ENCODE measurements at regions not wholly inside any gene's neighbourhood (a gene's known extent, or its start where the extent isn't known, plus 50 kb on each side); places are given as distances from the start of the nearest gene placed in this dataset.
"Not testable (repeated sequence)": the region's sequence is repeated elsewhere in the genome, so short reads cannot be mapped to it uniquely, and the experiment has no call there.

- ChIA-PET POLR2A (no interaction called here), CTCF (ENCODE audit: low intra/inter-chr PET ratio, low total read pairs) (no interaction called here)
- H3K9ac ChIP-seq (ENCODE audit: insufficient read depth, low read depth, low read length) = no peak overlapping the region
- H3K4me1 ChIP-seq (ENCODE audit: insufficient read depth, low read length) = peaks cover 14% of the 10 kb centered on the region
- ATAC-seq (no peak), FAIRE-seq (no peak), DNase-seq (ENCODE audit: low spot score) (no peak)
- no peak overlapping the region for H3K27ac ChIP-seq (ENCODE audit: extremely low read length, insufficient read depth, low read length)
- H2AFZ ChIP-seq (ENCODE audit: low read length) = no peak overlapping the region
- no peaks in the 10 kb centered on the region for H3K79me2 ChIP-seq (ENCODE audit: insufficient read depth, low read length)
- no peaks in the 10 kb centered on the region for H4K20me1 ChIP-seq (ENCODE audit: insufficient read depth, low read length)
- intact Hi-C loops (cut with micrococcal nuclease; ENCODE audit: unreplicated experiment) (no loop called here), in situ Hi-C loops (cut with HindIII; ENCODE audit: extremely low pct_ligation_motif_present, low pct_unique_long_range_greater_than_20kb) (no loop called here)
- no peak overlapping the region for H3K4me3 ChIP-seq (replicated peaks in 1 of 3; ENCODE audit: insufficient read depth in 1 of 3, low read depth in 2 of 3, low read length in 3 of 3)
- H3K4me2 ChIP-seq (ENCODE audit: low read depth, low read length) = no peak overlapping the region
- no peaks in the 10 kb centered on the region for H3K36me3 ChIP-seq (replicated peaks in 1 of 2; ENCODE audit: control insufficient read depth in 1 of 2, insufficient read depth in 2 of 2, low read length in 2 of 2)
- TF ChIP-seq ATF2 (CRISPR knock-in tag; IDR thresholded peaks at IDR 0.05) (no peak), ARID2 (CRISPR knock-in tag; IDR thresholded peaks at IDR 0.05; ENCODE audit: borderline replicate concordance) (no peak), NKX3-1 (CRISPR knock-in tag; IDR thresholded peaks at IDR 0.05) (no peak), ZSCAN9 (CRISPR knock-in tag; IDR thresholded peaks at IDR 0.05; ENCODE audit: borderline replicate concordance) (no peak), NFKBIZ (CRISPR knock-in tag; IDR thresholded peaks at IDR 0.05) (no peak), TBL1XR1 (IDR thresholded peaks at IDR 0.05; ENCODE audit: borderline replicate concordance, low read length, partially characterized antibody) (no peak), FLYWCH1 (CRISPR knock-in tag; IDR thresholded peaks at IDR 0.05) (no peak), ZNF576 (CRISPR knock-in tag; IDR thresholded peaks at IDR 0.05) (no peak), DRAP1 (CRISPR knock-in tag; IDR thresholded peaks at IDR 0.05) (no peak), MAFG (CRISPR knock-in tag; IDR thresholded peaks at IDR 0.05) (no peak)
- H3K9me3 ChIP-seq (ENCODE audit: low read length) = no peaks in the 10 kb centered on the region
- WGBS (ENCODE audit: low lambda C conversion rate) = 49% methylated on average over 8 of the region's 8 CpGs
- H3K27me3 ChIP-seq (ENCODE audit: control insufficient read depth in 1 of 2, insufficient read depth in 2 of 2, low read length in 2 of 2) = peaks cover 0 to 8% of the 10 kb centered on the region in 2 experiments; a peak in 1 of 5 replicates
- BruUV-seq (replicated peaks) = no TSS peak
Observed at GRCh38 chr22:23473901-23474300, 106.2 kb downstream of the IGLL1 start.

- H3K9me3 ChIP-seq (ENCODE audit: low read length); FAIRE-seq; H3K36me3 ChIP-seq (replicated peaks in 1 of 2; ENCODE audit: control insufficient read depth in 1 of 2, insufficient read depth in 2 of 2, low read length in 2 of 2); CTCF ChIA-PET (ENCODE audit: low intra/inter-chr PET ratio, low total read pairs); H3K27me3 ChIP-seq (ENCODE audit: control insufficient read depth in 1 of 2, insufficient read depth in 2 of 2, low read length in 2 of 2); H3K79me2 ChIP-seq (ENCODE audit: insufficient read depth, low read length); H4K20me1 ChIP-seq (ENCODE audit: insufficient read depth, low read length); H3K9ac ChIP-seq (ENCODE audit: insufficient read depth, low read depth, low read length); H3K4me2 ChIP-seq (ENCODE audit: low read depth, low read length); H3K27ac ChIP-seq (ENCODE audit: extremely low read length, insufficient read depth, low read length); POLR2A ChIA-PET; in situ Hi-C loops (cut with HindIII; ENCODE audit: extremely low pct_ligation_motif_present, low pct_unique_long_range_greater_than_20kb); DNase-seq (ENCODE audit: low spot score); intact Hi-C loops (cut with micrococcal nuclease; ENCODE audit: unreplicated experiment); H3K4me3 ChIP-seq (replicated peaks in 1 of 3; ENCODE audit: insufficient read depth in 1 of 3, low read depth in 2 of 3, low read length in 3 of 3); ATAC-seq; BruUV-seq (replicated peaks); H2AFZ ChIP-seq (ENCODE audit: low read length): not testable (repeated sequence)
- WGBS (ENCODE audit: low lambda C conversion rate) = 73% methylated on average over 6 of the region's 7 CpGs
- H3K4me1 ChIP-seq (ENCODE audit: insufficient read depth, low read length) = peaks cover 23% of the 10 kb centered on the region
Observed at GRCh38 chr22:23472376-23472775, 107.7 kb downstream of the IGLL1 start.
